ENCODE measurements at regions not wholly inside any gene's neighbourhood (a gene's known extent, or its start where the extent isn't known, plus 50 kb on each side); places are given as distances from the start of the nearest gene placed in this dataset.

- TF ChIP-seq EZH2 (IDR thresholded peaks at IDR 0.05; ENCODE audit: insufficient read depth, poor library complexity, severe bottlenecking) (no peak), EZH2phosphoT487 (IDR thresholded peaks at IDR 0.05; ENCODE audit: insufficient read depth, low read depth) (no peak)
- H3K9me2 ChIP-seq (ENCODE audit: insufficient read depth) = no peaks in the 10 kb centered on the region
- H3K4me1 ChIP-seq (ENCODE audit: insufficient read depth) = no peaks in the 10 kb centered on the region
- H3K4me2 ChIP-seq (ENCODE audit: unreplicated experiment) = no peak overlapping the region
- H3K27ac ChIP-seq = no peak overlapping the region
- no peak overlapping the region for H3K4me3 ChIP-seq
- no peaks in the 10 kb centered on the region for H3K79me2 ChIP-seq (ENCODE audit: insufficient read depth)
- H4K20me1 ChIP-seq (ENCODE audit: insufficient read depth) = no peaks in the 10 kb centered on the region
- no peak overlapping the region for H2AFZ ChIP-seq
- no peaks in the 10 kb centered on the region for H3K27me3 ChIP-seq (replicated peaks; ENCODE audit: insufficient read depth)
- H3K36me3 ChIP-seq (ENCODE audit: low read depth) = no peaks in the 10 kb centered on the region
- no peak for DNase-seq
- WGBS, 2 experiments (ENCODE audit: low coverage in 1 of 2, low lambda C conversion rate in 2 of 2, missing lambda C conversion rate in 2 of 2) = 36 to 40% methylated on average over 15 of the region's 15 CpGs
- no peaks in the 10 kb centered on the region for H3F3A ChIP-seq (ENCODE audit: insufficient read depth)
- H3K9me3 ChIP-seq (ENCODE audit: low read depth) = no peaks in the 10 kb centered on the region
- H3K9ac ChIP-seq = no peak overlapping the region
- in situ Hi-C loops (cut with MboI) = no loop called here
These were observed 214.3 kb upstream of the IRX1 start for GRCh38 chr5:3381206-3381825.

DNA sequence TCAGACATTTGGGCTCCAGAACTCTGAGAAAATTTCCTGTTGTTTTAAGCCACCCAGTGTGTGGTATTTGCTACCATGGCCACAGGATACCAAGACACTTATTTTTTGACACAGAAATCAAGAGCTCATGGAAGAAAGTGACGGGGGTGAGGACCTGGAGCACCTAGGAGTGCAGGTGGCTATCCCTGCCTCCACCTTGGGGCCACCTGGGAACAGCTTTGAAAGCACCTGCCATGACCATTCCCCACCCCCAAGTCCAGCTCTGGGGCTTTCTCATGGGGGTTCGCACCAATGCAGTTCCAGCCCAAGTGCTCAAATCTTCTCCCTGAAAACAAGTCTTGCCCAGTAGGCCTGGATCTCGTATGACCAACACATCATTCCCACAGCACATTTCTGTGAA, 214.9 kb upstream of the IRX1 start:
- Histone ChIP-seq H3K27me3 (replicated peaks; ENCODE audit: insufficient read depth) (no peaks in the 10 kb centered on the region), H3K27ac (no peak overlapping the region), H3K79me2 (ENCODE audit: insufficient read depth) (no peaks in the 10 kb centered on the region), H3F3A (ENCODE audit: insufficient read depth) (no peaks in the 10 kb centered on the region), H2AFZ (no peak overlapping the region), H3K4me1 (ENCODE audit: insufficient read depth) (no peaks in the 10 kb centered on the region), H3K36me3 (ENCODE audit: low read depth) (no peaks in the 10 kb centered on the region), H3K9me3 (ENCODE audit: low read depth) (no peaks in the 10 kb centered on the region), H4K20me1 (ENCODE audit: insufficient read depth) (no peaks in the 10 kb centered on the region), H3K9me2 (ENCODE audit: insufficient read depth) (no peaks in the 10 kb centered on the region), H3K4me2 (ENCODE audit: unreplicated experiment) (no peak overlapping the region), H3K9ac (no peak overlapping the region), H3K4me3 (no peak overlapping the region)
- TF ChIP-seq EZH2 (IDR thresholded peaks at IDR 0.05; ENCODE audit: insufficient read depth, poor library complexity, severe bottlenecking) (no peak), EZH2phosphoT487 (IDR thresholded peaks at IDR 0.05; ENCODE audit: insufficient read depth, low read depth) (no peak)
- in situ Hi-C loops (cut with MboI) = no loop called here
- WGBS, 2 experiments (ENCODE audit: low coverage in 1 of 2, low lambda C conversion rate in 2 of 2, missing lambda C conversion rate in 2 of 2) = 21 to 41% methylated on average over 3 of the region's 3 CpGs
- DNase-seq = no peak

DNA sequence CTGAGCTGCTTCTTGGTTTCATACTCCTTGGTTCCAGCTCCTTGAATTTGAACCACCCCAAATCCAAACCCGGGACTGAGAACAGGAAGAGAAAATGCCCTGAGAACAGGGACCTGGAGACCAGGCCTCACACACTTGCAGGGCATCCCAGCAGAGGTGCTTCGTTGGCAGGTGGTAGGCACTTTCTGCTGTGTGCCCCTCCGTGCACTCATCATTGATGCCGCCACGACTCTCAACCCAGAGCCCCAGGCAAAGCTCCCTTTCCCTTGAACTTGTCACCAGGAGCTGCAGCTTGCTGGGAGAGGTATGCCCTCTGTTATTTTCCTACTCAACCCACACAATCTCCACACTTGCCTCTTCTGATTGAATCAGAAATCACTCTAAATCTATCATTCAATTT, 217.8 kb upstream of the IRX1 start:
- no peak overlapping the region for H3K27ac ChIP-seq
- WGBS, 2 experiments (ENCODE audit: low coverage in 1 of 2, low lambda C conversion rate in 2 of 2, missing lambda C conversion rate in 2 of 2) = 28 to 30% methylated on average over 5 of the region's 5 CpGs
- H3K4me2 ChIP-seq (ENCODE audit: unreplicated experiment) = no peak overlapping the region
- H3F3A ChIP-seq (ENCODE audit: insufficient read depth) = no peaks in the 10 kb centered on the region
- H3K4me3 ChIP-seq = no peak overlapping the region
- no peaks in the 10 kb centered on the region for H3K27me3 ChIP-seq (replicated peaks; ENCODE audit: insufficient read depth)
- no peaks in the 10 kb centered on the region for H3K9me3 ChIP-seq (ENCODE audit: low read depth)
- no peak overlapping the region for H3K9ac ChIP-seq
- DNase-seq = no peak
- TF ChIP-seq EZH2 (IDR thresholded peaks at IDR 0.05; ENCODE audit: insufficient read depth, poor library complexity, severe bottlenecking) (no peak), EZH2phosphoT487 (IDR thresholded peaks at IDR 0.05; ENCODE audit: insufficient read depth, low read depth) (no peak)
- no peak overlapping the region for H2AFZ ChIP-seq
- no peaks in the 10 kb centered on the region for H3K79me2 ChIP-seq (ENCODE audit: insufficient read depth)
- H3K4me1 ChIP-seq (ENCODE audit: insufficient read depth) = no peaks in the 10 kb centered on the region
- in situ Hi-C loops (cut with MboI) = no loop called here
- no peaks in the 10 kb centered on the region for H3K9me2 ChIP-seq (ENCODE audit: insufficient read depth)
- no peaks in the 10 kb centered on the region for H3K36me3 ChIP-seq (ENCODE audit: low read depth)
- H4K20me1 ChIP-seq (ENCODE audit: insufficient read depth) = no peaks in the 10 kb centered on the region

DNA sequence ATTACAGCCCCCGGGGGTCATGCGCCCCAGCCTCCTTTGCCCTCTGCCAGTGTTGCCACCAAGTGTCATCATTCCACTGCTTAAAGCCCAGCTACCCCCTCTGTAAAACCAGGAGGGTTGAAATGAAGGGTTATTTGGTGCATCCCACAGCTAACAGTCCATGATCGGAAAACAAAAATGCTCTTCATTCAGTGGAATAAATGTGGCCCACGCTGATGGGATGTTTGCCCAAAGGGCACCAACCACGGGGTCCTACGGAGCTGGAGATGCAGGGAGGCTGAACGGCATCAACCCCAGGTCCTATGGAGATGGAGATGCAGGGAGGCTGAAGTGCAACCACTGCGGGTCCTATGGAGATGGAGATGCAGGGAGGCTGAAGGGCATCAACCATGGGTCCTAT, 218.5 kb upstream of the IRX1 start:
- WGBS, 2 experiments (ENCODE audit: low coverage in 1 of 2, low lambda C conversion rate in 2 of 2, missing lambda C conversion rate in 2 of 2) = 36 to 38% methylated on average over 8 of the region's 8 CpGs
- TF ChIP-seq EZH2phosphoT487 (IDR thresholded peaks at IDR 0.05; ENCODE audit: insufficient read depth, low read depth) (no peak), EZH2 (IDR thresholded peaks at IDR 0.05; ENCODE audit: insufficient read depth, poor library complexity, severe bottlenecking) (no peak)

GRCh38 chr5:3376611-3377010, 219.0 kb upstream of the IRX1 start:
- TF ChIP-seq EZH2 (IDR thresholded peaks at IDR 0.05; ENCODE audit: insufficient read depth, poor library complexity, severe bottlenecking) (no peak), EZH2phosphoT487 (IDR thresholded peaks at IDR 0.05; ENCODE audit: insufficient read depth, low read depth) (no peak)
- Histone ChIP-seq H3K4me2 (ENCODE audit: unreplicated experiment) (no peak overlapping the region), H4K20me1 (ENCODE audit: insufficient read depth) (no peaks in the 10 kb centered on the region), H3K36me3 (ENCODE audit: low read depth) (no peaks in the 10 kb centered on the region), H3K9me3 (ENCODE audit: low read depth) (no peaks in the 10 kb centered on the region), H3K27me3 (replicated peaks; ENCODE audit: insufficient read depth) (no peaks in the 10 kb centered on the region), H3K9me2 (ENCODE audit: insufficient read depth) (no peaks in the 10 kb centered on the region), H3F3A (ENCODE audit: insufficient read depth) (no peaks in the 10 kb centered on the region), H3K9ac (no peak overlapping the region), H3K4me3 (no peak overlapping the region), H2AFZ (no peak overlapping the region), H3K27ac (no peak overlapping the region), H3K79me2 (ENCODE audit: insufficient read depth) (no peaks in the 10 kb centered on the region), H3K4me1 (ENCODE audit: insufficient read depth) (no peaks in the 10 kb centered on the region)
- in situ Hi-C loops (cut with MboI) = no loop called here
- no peak for DNase-seq
- WGBS, 2 experiments (ENCODE audit: low coverage in 1 of 2, low lambda C conversion rate in 2 of 2, missing lambda C conversion rate in 2 of 2) = 27 to 29% methylated on average over 6 of the region's 6 CpGs

More for the DNA sequence above, 218.5 kb upstream of the IRX1 start:
- H3K9me2 ChIP-seq (ENCODE audit: insufficient read depth) = no peaks in the 10 kb centered on the region
- no peaks in the 10 kb centered on the region for H3K36me3 ChIP-seq (ENCODE audit: low read depth)
- in situ Hi-C loops (cut with MboI) = no loop called here
- H3K4me1 ChIP-seq (ENCODE audit: insufficient read depth) = no peaks in the 10 kb centered on the region
- no peak overlapping the region for H3K27ac ChIP-seq
- no peaks in the 10 kb centered on the region for H4K20me1 ChIP-seq (ENCODE audit: insufficient read depth)
- H2AFZ ChIP-seq = no peak overlapping the region
- H3F3A ChIP-seq (ENCODE audit: insufficient read depth) = no peaks in the 10 kb centered on the region
- H3K27me3 ChIP-seq (replicated peaks; ENCODE audit: insufficient read depth) = no peaks in the 10 kb centered on the region
- no peak overlapping the region for H3K4me3 ChIP-seq
- H3K4me2 ChIP-seq (ENCODE audit: unreplicated experiment) = no peak overlapping the region
- DNase-seq = no peak
- no peak overlapping the region for H3K9ac ChIP-seq
- no peaks in the 10 kb centered on the region for H3K9me3 ChIP-seq (ENCODE audit: low read depth)
- H3K79me2 ChIP-seq (ENCODE audit: insufficient read depth) = no peaks in the 10 kb centered on the region

Data from GM23248 (cell line).